ENCODE measurements at regions not wholly inside any gene's neighbourhood (a gene's known extent, or its start where the extent isn't known, plus 50 kb on each side); places are given as distances from the start of the nearest gene placed in this dataset.

GRCh38 chr6:105633814-105634213 lies 230.9 kb upstream of the PREP start:
- no peak for DNase-seq

- DNase-seq: no peak
Measured at GRCh38 chr6:105628156-105628860, 225.4 kb upstream of the PREP start.

DNA sequence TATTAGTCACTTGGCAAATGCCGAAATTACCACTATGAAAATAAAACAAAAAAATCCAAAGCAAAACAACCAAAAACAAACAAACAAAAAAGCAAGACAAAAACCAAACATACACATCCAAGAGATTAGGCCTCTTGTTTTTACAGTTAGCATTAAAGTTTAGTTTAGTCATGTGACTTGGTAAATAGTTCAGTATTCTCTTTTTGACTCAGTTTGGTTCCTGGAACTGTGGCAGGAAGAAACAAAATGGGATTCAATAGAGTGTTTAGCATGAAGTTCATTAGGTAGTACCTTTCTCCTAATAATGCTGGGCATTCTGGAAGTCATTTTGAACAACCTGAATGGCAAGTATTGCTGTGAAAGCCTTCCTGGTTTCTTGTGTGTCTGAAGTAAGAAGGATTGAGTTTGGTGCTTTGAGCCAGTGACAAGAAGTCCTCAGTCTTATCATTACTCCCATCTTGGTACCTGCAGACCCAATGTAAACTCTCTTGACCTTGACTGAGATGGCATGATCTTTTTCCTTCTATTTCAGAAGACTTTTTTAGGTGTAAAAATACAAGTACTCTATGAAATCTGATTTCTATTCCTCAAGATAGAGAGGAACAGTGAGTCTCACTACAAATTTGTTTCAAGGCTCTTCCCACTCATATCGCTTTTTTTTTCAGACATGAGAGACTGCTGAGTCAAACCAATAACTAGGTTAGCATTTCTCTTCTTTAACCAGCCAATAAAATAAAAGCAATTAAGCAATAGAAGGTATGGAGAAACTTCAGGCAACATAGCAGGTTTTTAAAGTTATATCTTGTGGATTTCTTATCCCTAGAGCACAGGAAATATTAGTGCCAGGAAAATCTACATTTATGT lies 223.6 kb upstream of the PREP start:
- no peak for DNase-seq

DNA sequence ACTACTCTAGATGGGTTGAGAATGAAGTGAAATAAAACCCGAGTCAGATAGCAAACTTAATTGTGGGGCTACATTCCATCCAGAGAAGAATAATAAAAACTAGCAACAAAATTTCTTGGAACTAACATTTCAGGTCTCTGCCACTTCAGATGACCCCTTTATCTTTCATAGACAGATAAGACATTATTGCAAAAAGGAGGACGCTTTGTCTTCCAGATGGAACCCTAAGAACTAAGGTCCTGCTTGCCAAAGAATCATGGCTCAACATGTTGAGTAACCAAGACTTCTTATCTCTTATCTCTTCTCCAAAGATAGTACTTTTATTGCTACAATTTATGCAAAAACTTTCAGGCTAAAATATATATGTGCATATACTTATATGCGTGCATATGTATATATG lies 221.1 kb upstream of the PREP start:
- no peak for DNase-seq

GRCh38 chr6:105622226-105622625 lies 219.3 kb upstream of the PREP start:
- no peak for DNase-seq

GRCh38 chr6:105621564-105622175 lies 218.8 kb upstream of the PREP start:
- no peak for DNase-seq

GRCh38 chr6:105620878-105621277 lies 218.0 kb upstream of the PREP start:
- no peak for DNase-seq

DNA sequence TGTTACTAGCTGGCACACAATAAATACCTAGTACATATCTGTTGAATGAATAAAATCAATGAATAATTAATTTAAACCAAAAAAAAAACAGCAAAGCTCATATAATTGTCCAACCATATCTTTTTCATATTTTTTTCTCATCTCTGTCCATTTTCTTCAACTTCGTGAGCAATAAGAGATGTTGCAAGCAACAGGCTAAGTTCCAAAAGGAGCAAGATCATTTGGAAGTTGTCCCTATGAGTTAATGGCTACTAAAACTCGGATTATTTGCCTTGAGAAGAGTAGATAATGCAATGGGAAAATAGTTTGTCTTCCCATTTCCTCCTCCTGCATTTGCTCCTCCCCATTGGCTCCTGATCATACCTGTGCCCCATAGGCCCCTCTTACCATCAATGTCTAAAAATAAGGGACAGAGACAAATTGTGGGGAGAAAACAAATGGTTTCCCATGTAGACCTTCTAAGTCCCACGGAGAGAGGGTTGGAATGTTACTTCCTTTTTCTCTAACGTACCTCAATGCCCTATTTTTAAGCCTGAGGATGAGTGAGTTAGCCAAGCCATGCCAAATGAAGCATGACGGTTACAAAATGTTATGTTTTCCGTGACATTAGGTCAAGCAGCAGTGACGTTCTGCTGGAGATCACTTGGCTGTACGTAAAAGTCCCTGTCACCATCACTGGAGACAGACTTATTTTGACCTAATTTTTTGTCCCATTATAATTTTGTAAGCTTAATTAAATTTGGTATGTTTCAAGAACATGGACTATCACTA lies 217.3 kb upstream of the PREP start:
- DNase-seq: no peak

DNA sequence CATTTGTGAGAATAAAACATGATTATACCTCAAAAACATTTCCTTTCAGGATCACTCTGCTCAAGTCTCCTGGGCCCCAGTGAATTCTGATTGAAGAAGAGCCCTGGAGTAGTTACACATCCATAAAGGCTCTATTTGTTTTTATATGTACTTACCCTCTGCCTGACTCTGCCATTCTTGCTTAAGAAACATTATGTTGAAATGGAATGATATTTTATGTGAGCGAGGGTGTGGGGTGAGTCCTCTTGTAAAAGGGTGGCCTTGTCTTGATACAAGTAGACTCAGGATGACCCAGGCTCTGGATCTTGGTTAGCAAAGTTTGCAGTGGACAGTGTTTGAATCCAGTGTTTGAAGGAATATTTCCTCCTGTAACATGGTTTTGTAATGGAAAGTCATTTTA lies 215.4 kb upstream of the PREP start:
- DNase-seq: no peak

- no peak for DNase-seq
Measured at GRCh38 chr6:105616521-105616920, 213.6 kb upstream of the PREP start.

GRCh38 chr6:105611606-105612005 lies 208.7 kb upstream of the PREP start:
- no peak for DNase-seq

DNA sequence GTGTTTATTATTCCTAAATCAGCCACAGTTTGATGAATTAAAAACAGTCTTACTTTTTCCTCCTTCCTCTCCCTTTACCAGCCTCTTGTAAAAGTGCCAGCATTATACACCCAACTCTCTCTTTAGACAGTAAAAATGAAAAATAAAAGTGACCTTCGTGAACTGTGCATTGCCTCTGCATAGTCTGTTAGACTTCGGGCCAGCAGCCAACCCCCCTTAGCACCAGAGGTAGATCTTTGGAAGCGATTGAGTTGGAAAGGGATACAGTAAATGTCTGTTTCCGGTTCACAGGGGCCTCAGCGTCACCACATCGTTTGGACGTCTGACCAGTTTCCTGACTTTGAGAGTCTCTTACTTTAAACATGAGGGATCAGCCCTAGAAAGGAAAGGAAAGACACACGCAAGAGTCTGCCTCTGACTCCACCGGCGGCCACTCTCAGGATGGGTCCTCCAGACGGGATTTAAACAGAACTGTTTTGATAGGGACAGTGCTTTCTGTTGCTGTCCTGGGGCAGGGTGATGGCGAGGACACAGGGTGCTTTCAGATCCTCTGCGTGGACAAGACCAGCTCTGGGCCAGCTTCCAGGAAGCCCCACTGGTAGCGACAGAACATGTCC lies 206.6 kb upstream of the PREP start:
- DNase-seq: no peak

GRCh38 chr6:105608711-105609374 lies 206.0 kb upstream of the PREP start:
- DNase-seq: no peak

DNA sequence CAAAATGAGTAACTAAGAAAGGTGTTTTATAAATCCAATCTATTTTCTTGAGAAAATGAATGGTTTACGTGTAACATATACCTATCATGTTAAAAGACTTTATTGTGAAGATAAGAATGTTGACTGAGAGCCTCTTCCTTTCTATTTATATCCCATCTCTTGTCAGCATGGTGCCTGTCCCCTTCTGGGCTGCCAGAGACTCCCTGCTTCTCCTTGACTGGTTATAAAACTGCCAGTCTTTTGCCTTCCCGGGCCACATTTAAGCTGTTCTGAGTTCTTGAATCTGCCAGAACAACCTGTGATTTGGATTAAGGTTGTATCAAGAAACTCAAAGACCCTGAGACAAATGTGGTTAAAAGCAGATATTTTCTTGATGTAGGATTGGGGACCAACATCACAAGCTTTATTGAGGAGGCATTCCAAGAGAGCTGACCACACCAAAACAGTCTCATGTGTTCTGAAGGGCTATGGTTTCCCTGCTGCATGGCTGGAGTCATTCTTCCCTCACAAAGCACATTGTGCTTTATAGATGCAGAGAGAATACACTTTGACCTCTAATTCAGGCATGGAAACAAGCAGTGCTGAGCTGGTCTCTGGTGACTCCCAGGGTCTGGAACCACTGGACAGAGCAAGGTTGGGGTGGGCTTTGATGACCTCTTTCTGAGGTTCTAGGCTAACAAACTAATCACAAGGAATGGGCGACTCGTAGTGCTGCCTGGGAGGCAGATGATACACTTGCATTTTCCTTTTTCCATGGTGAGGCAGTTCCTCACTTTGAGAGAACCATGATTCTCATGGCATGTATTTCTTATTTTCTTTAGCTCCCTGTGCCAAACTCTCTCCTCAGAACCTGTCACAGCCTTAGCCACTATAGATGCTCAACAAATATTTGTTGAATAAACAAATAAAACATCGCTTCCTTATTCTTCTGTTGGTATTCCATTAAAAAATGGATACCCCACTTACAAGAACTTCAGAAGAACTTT lies 205.0 kb upstream of the PREP start:
- no peak for DNase-seq

DNA sequence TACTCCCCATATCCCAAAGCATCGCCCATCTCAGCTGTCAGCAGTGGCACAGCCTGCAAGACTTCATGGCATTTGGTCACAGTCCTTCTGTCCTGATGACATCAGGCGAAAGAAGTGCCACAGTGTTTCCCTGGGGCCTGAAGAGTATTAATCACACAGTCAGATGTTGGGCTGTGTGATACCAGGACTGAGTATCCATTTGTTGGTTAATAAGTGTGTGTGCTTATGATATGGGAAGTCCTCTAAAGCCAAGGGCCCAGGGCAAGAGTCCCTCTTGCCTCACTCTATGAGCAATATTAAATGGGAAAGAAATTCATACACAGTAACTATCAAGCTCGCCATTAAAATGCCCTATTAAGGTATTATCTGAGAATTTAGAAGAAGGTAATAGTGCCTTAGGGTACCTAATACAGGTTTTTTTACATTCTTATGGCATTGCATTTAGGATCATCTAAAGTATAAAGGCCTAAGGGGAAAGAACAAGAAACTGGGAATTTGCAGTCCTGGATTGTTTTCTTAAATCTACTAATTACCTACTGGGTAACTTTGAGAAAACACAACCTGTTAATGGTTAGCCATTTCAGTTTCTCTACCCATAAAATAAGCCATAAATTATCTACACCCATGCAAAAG lies 204.1 kb upstream of the PREP start:
- no peak for DNase-seq

DNA sequence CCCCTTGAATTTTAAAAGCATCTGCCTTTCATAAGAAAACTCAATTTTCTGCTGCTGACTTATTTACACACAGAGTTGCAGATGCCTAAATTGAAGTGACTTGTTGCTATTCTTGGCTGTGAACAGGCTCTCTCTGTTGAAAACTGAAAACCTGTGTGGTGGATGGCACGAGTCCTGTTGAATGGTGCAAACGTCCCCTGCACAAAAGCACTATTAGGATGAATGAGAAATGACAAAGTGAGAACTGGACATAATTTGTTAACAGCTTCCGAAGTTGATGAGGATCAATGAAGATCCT lies 201.7 kb upstream of the PREP start:
- DNase-seq: no peak

DNA sequence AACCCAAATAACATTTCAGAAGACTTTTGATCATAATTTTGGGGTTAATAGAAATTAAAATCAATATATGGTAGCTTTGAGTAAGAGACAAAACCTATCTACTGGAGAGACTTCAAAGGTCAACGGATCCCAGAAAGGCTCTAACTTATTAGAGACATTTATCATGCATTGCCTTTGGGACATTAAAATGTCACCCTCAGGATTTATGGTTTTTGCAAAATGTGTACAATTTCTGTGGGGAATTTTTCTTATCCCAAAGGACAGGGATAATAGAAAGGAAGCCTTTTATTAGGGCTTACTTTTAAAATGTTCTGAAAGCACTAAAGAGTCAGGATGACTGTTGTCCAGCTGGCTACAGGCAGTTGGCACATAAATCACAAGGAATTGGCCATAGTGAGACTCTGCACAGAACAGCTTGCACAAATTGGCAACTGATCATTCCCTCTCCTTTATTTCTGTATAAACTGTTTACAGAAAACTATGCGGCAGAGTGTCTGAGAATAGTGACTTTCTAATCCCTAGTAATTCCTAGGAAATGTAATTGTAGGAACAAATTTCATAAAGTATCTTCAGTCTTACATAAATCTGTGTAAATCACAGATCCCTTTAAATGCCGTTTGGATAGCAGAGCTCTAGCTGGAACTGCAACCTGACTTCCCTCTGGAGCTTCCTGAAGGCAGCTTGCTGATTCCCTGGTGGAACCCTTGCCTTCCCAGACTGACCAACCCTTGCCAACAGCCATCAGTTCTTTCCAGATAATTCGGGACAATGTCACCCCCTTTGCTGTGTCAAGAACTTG lies 201.1 kb upstream of the PREP start:
- no peak for DNase-seq

GRCh38 chr6:105601541-105602236 lies 198.8 kb upstream of the PREP start:
- peak; percentile 46 for DNase-seq

All from GOT3 (cell line).